ENCODE measurements at regions not wholly inside any gene's neighbourhood (a gene's known extent, or its start where the extent isn't known, plus 50 kb on each side); places are given as distances from the start of the nearest gene placed in this dataset.

GRCh38 chr14:71179066-71179465, 271.8 kb downstream of the PCNX1 start:
- TF ChIP-seq, protein P1, sequence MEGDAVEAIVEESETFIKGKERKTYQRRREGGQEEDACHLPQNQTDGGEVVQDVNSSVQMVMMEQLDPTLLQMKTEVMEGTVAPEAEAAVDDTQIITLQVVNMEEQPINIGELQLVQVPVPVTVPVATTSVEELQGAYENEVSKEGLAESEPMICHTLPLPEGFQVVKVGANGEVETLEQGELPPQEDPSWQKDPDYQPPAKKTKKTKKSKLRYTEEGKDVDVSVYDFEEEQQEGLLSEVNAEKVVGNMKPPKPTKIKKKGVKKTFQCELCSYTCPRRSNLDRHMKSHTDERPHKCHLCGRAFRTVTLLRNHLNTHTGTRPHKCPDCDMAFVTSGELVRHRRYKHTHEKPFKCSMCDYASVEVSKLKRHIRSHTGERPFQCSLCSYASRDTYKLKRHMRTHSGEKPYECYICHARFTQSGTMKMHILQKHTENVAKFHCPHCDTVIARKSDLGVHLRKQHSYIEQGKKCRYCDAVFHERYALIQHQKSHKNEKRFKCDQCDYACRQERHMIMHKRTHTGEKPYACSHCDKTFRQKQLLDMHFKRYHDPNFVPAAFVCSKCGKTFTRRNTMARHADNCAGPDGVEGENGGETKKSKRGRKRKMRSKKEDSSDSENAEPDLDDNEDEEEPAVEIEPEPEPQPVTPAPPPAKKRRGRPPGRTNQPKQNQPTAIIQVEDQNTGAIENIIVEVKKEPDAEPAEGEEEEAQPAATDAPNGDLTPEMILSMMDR (conservative IDR thresholded peaks at IDR 0.05; ENCODE audit: low read length), result no peak
- no peak for TF ChIP-seq EZH2phosphoT487 (IDR thresholded peaks at IDR 0.05; ENCODE audit: borderline replicate concordance, low read depth, low read length)
- H3K4me1 ChIP-seq (ENCODE audit: insufficient read depth, low read length, poor library complexity, severe bottlenecking), result no peaks in the 10 kb centered on the region
- no peak overlapping the region for H3K27ac ChIP-seq (ENCODE audit: low read depth, low read length, poor library complexity, severe bottlenecking)
- intact Hi-C loops (cut with micrococcal nuclease; ENCODE audit: unreplicated experiment), result no loop called here
- H2AFZ ChIP-seq (ENCODE audit: low read length), result no peak overlapping the region
- H3K79me2 ChIP-seq (ENCODE audit: insufficient read depth, low read depth, low read length), result no peaks in the 10 kb centered on the region
- H3K9me2 ChIP-seq (ENCODE audit: insufficient read depth, low read length), result no peaks in the 10 kb centered on the region
- H3K4me2 ChIP-seq (ENCODE audit: low read length), result no peak overlapping the region
- BruUV-seq (replicated peaks), result no TSS peak
- H3K9me3 ChIP-seq (ENCODE audit: low read length), result no peaks in the 10 kb centered on the region
- CTCF ChIA-PET (ENCODE audit: unreplicated experiment), result no interaction called here
- H4K20me1 ChIP-seq (ENCODE audit: insufficient read depth, low read length), result no peaks in the 10 kb centered on the region
- H3K4me3 ChIP-seq (ENCODE audit: low read depth, low read length, poor library complexity, severe bottlenecking), result no peak overlapping the region
- DNase-seq (ENCODE audit: low spot score), result no peak
- no peaks in the 10 kb centered on the region for H3K36me3 ChIP-seq (ENCODE audit: insufficient read depth, low read length)
- POLR2A ChIA-PET, result interaction anchor here (0.6 to 0.7 kb wide), 2 partner anchors 345 to 361 kb away, joined by 3 read pairs; no protein-coding TSS in a partner anchor

DNA sequence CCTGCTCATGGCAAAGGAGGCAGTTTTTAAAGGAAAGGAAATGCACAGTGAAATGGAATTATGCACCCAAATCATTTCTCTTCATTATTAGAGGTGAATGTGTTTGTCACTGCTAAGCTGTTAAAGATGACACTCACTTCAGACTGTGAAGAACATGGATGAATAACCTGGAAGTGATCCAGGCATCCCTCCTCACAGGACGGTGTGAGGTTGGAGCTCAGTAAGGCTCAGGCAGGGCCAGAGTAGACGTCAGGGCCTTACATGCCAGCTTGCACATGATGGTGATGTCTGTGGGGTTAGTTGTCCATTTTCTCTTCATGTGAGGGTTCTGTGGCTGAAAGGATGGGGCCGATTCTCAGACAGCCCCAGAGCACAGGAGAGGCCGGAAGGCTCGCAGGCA, 273.1 kb downstream of the PCNX1 start:
- intact Hi-C loops (cut with micrococcal nuclease; ENCODE audit: unreplicated experiment), result no loop called here
- no peak overlapping the region for H2AFZ ChIP-seq (ENCODE audit: low read length)
- CTCF ChIA-PET (ENCODE audit: unreplicated experiment), result no interaction called here
- no peaks in the 10 kb centered on the region for H3K79me2 ChIP-seq (ENCODE audit: insufficient read depth, low read depth, low read length)
- H3K4me1 ChIP-seq (ENCODE audit: insufficient read depth, low read length, poor library complexity, severe bottlenecking), result no peaks in the 10 kb centered on the region
- TF ChIP-seq, protein P1 (conservative IDR thresholded peaks at IDR 0.05; ENCODE audit: low read length), result no peak
- TF ChIP-seq EZH2phosphoT487 (IDR thresholded peaks at IDR 0.05; ENCODE audit: borderline replicate concordance, low read depth, low read length), result no peak
- H4K20me1 ChIP-seq (ENCODE audit: insufficient read depth, low read length), result no peaks in the 10 kb centered on the region
- BruUV-seq (replicated peaks), result no TSS peak
- no peak overlapping the region for H3K27ac ChIP-seq (ENCODE audit: low read depth, low read length, poor library complexity, severe bottlenecking)
- no peaks in the 10 kb centered on the region for H3K9me2 ChIP-seq (ENCODE audit: insufficient read depth, low read length)
- no peak for DNase-seq (ENCODE audit: low spot score)
- H3K4me3 ChIP-seq (ENCODE audit: low read depth, low read length, poor library complexity, severe bottlenecking), result no peak overlapping the region
- H3K4me2 ChIP-seq (ENCODE audit: low read length), result no peak overlapping the region
- POLR2A ChIA-PET, result interaction anchor here (0.5 kb wide), 1 partner anchor 140 kb away, joined by 3 read pairs; the partner anchor contains the start of gene SIPA1L1
- no peaks in the 10 kb centered on the region for H3K9me3 ChIP-seq (ENCODE audit: low read length)
- no peaks in the 10 kb centered on the region for H3K36me3 ChIP-seq (ENCODE audit: insufficient read depth, low read length)

GRCh38 chr14:71181215-71182003, 274.1 kb downstream of the PCNX1 start:
- Histone ChIP-seq H3K79me2 (ENCODE audit: insufficient read depth, low read depth, low read length) (no peaks in the 10 kb centered on the region), H3K4me2 (ENCODE audit: low read length) (no peak overlapping the region), H4K20me1 (ENCODE audit: insufficient read depth, low read length) (no peaks in the 10 kb centered on the region), H3K27ac (ENCODE audit: low read depth, low read length, poor library complexity, severe bottlenecking) (no peak overlapping the region), H3K9me2 (ENCODE audit: insufficient read depth, low read length) (no peaks in the 10 kb centered on the region), H3K36me3 (ENCODE audit: insufficient read depth, low read length) (no peaks in the 10 kb centered on the region), H2AFZ (ENCODE audit: low read length) (no peak overlapping the region), H3K9me3 (ENCODE audit: low read length) (no peaks in the 10 kb centered on the region), H3K4me3 (ENCODE audit: low read depth, low read length, poor library complexity, severe bottlenecking) (no peak overlapping the region), H3K4me1 (ENCODE audit: insufficient read depth, low read length, poor library complexity, severe bottlenecking) (no peaks in the 10 kb centered on the region)
- ChIA-PET CTCF (ENCODE audit: unreplicated experiment) (no interaction called here), POLR2A (interaction anchor here (0.7 kb wide), 1 partner anchor 1401 kb away, joined by 3 read pairs; no protein-coding TSS in a partner anchor)
- no TSS peak for BruUV-seq (replicated peaks)
- no peak for TF ChIP-seq EZH2phosphoT487 (IDR thresholded peaks at IDR 0.05; ENCODE audit: borderline replicate concordance, low read depth, low read length)
- TF ChIP-seq, protein P1 (conservative IDR thresholded peaks at IDR 0.05; ENCODE audit: low read length), result no peak
- no peak for DNase-seq (ENCODE audit: low spot score)
- intact Hi-C loops (cut with micrococcal nuclease; ENCODE audit: unreplicated experiment), result no loop called here
